ENCODE measurements at regions not wholly inside any gene's neighbourhood (a gene's known extent, or its start where the extent isn't known, plus 50 kb on each side); places are given as distances from the start of the nearest gene placed in this dataset.
A peak's percentile ranks its signal among the peaks of the same experiment; 100 is the strongest.

DNA sequence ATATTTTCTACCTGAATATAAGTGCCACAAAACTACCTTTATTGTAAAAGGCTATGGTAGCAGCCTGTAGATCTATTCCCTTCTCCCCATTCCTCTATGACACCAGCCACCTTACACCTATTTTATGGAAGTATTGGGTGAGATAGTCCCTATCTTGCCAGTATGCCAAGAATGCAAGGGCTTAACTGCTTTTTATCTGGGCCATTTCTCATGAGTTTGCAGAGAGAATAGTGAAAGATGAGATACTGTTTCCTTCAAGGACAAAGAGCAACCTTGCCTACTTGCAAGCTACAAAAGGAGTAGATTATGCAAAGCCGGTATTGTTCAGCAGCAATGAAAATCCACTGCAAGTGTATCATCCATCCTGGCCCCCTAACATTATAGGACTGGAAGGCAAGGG lies 1775.6 kb upstream of the SEL1L start:
- Histone ChIP-seq H3K14ac (ENCODE audit: low read length in 2 of 2) (no peak overlapping the region), H3K23ac (ENCODE audit: low read length in 2 of 2) (no peak overlapping the region), H3K4ac (ENCODE audit: low read depth in 1 of 2, low read length in 2 of 2) (no peak overlapping the region), H3K9ac (ENCODE audit: low read length) (no peak overlapping the region), H3K27ac (ENCODE audit: low read length, poor library complexity, severe bottlenecking) (no peak overlapping the region), H3K27me3 (ENCODE audit: control insufficient read depth in 1 of 2, insufficient read depth in 1 of 2, low read length in 2 of 2) (no peaks in the 10 kb centered on the region), H3K4me2 (ENCODE audit: low read length, poor library complexity, severe bottlenecking) (no peak overlapping the region), H2BK5ac (ENCODE audit: low read depth, low read length, poor library complexity, severe bottlenecking) (no peak overlapping the region), H2BK120ac (ENCODE audit: low read depth, low read length) (no peak overlapping the region), H2AFZ (ENCODE audit: low read depth, low read length) (no peak overlapping the region), H4K91ac (ENCODE audit: low read length) (no peak overlapping the region), H3K18ac (ENCODE audit: low read depth in 1 of 2, low read length in 2 of 2) (no peak overlapping the region), H3K9me3 (ENCODE audit: control insufficient read depth, low read length) (no peaks in the 10 kb centered on the region), H2AK5ac (ENCODE audit: low read length, severe bottlenecking) (no peak overlapping the region), H2BK15ac (ENCODE audit: low read depth, poor library complexity, severe bottlenecking) (no peak overlapping the region), H4K8ac (ENCODE audit: low read length) (no peak overlapping the region), H3K79me1 (replicated peaks; ENCODE audit: low read length, poor library complexity, severe bottlenecking) (no peaks in the 10 kb centered on the region), H2BK12ac (ENCODE audit: low read length in 2 of 2) (no peak overlapping the region), H3K4me3 (ENCODE audit: insufficient read depth in 1 of 2, low read depth in 1 of 2, low read length in 2 of 2) (no peak overlapping the region), H3K36me3 (ENCODE audit: control insufficient read depth in 1 of 2, insufficient read depth in 2 of 2, low read depth in 1 of 2, low read length in 2 of 2) (no peaks in the 10 kb centered on the region), H3K4me1 (ENCODE audit: control insufficient read depth, insufficient read depth, low read depth, low read length) (no peaks in the 10 kb centered on the region)
- DNase-seq = no peak
- WGBS = 100% methylated on average over 1 of the region's 1 CpG

DNA sequence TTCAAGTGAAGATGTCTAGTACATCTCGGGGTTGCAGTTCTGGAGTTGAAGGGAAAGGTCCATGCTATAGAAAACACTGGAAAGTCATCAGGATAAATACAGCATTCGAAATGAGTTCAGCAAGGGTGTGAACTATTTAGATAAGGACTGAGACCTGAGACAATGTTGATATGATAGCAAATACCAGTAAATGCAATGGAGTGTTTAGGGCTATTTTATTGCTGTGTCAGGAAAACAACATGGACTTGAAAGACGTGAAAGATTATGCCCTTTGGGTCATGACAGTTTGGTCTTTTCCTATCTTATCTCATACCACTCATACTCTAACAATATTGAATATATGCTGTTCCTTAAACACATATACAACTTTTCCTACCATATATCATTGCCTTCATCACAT lies 1776.2 kb upstream of the SEL1L start:
- Histone ChIP-seq H3K27me3 (ENCODE audit: control insufficient read depth in 1 of 2, insufficient read depth in 1 of 2, low read length in 2 of 2) (no peaks in the 10 kb centered on the region), H3K79me1 (replicated peaks; ENCODE audit: low read length, poor library complexity, severe bottlenecking) (no peaks in the 10 kb centered on the region), H2AK5ac (ENCODE audit: low read length, severe bottlenecking) (no peak overlapping the region), H2BK15ac (ENCODE audit: low read depth, poor library complexity, severe bottlenecking) (no peak overlapping the region), H3K36me3 (ENCODE audit: control insufficient read depth in 1 of 2, insufficient read depth in 2 of 2, low read depth in 1 of 2, low read length in 2 of 2) (no peaks in the 10 kb centered on the region), H3K27ac (ENCODE audit: low read length, poor library complexity, severe bottlenecking) (no peak overlapping the region), H3K18ac (ENCODE audit: low read depth in 1 of 2, low read length in 2 of 2) (no peak overlapping the region), H4K8ac (ENCODE audit: low read length) (no peak overlapping the region), H4K91ac (ENCODE audit: low read length) (no peak overlapping the region), H3K23ac (ENCODE audit: low read length in 2 of 2) (no peak overlapping the region), H3K4me1 (ENCODE audit: control insufficient read depth, insufficient read depth, low read depth, low read length) (no peaks in the 10 kb centered on the region), H3K4ac (ENCODE audit: low read depth in 1 of 2, low read length in 2 of 2) (no peak overlapping the region), H3K9ac (ENCODE audit: low read length) (no peak overlapping the region), H3K4me2 (ENCODE audit: low read length, poor library complexity, severe bottlenecking) (no peak overlapping the region), H3K14ac (ENCODE audit: low read length in 2 of 2) (peak overlapping the region in 1 of 2 experiments; percentile 36), H2AFZ (ENCODE audit: low read depth, low read length) (peak overlapping the region; percentile 14), H2BK12ac (ENCODE audit: low read length in 2 of 2) (no peak overlapping the region), H3K9me3 (ENCODE audit: control insufficient read depth, low read length) (no peaks in the 10 kb centered on the region), H2BK5ac (ENCODE audit: low read depth, low read length, poor library complexity, severe bottlenecking) (no peak overlapping the region), H2BK120ac (ENCODE audit: low read depth, low read length) (no peak overlapping the region), H3K4me3 (ENCODE audit: insufficient read depth in 1 of 2, low read depth in 1 of 2, low read length in 2 of 2) (no peak overlapping the region)
- WGBS = 47% methylated on average over 3 of the region's 3 CpGs
- DNase-seq = peak; percentile 7

DNA sequence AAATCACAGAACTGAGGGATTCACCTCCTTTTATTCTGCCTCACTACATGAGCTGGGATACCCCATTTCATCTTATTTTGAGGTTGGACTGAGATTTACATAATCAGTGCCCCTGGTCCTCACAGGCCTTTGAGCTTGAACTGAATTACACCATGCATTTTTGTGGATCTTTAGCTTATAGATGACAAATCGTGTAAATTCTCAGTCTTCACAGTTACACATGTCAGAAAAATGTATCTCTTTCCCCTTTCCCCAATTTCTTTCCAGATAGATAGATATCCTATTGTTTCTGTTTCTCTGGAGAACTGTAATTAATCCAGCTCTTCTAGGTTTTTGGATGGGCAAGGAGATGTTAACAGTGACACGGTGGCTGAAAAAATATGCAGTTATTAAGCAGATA lies 1778.9 kb upstream of the SEL1L start:
- H3K4me2 ChIP-seq (ENCODE audit: low read length, poor library complexity, severe bottlenecking) = no peak overlapping the region
- WGBS = 100% methylated on average over 2 of the region's 2 CpGs
- H2BK12ac ChIP-seq (ENCODE audit: low read length in 2 of 2) = no peak overlapping the region

DNA sequence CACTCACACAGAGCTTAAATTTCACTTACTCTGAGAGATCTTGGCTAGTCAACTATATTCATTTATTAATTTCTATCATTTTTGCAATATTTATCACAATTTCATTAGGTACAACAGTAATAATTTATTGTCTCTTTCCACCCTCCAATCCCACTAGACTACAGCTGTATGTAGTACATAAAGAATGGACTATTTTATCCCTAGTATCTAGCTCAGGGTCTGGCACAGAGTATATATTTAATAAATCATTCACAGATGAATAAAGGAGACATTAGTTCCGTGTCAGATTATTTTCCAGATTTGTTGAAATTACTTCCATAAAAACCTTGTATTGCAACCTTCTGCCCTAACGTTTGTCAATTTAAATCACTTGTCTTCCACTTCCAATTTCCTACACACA lies 1781.1 kb upstream of the SEL1L start:
- no peak overlapping the region for H2BK12ac ChIP-seq (ENCODE audit: low read length in 2 of 2)
- no peak overlapping the region for H3K9ac ChIP-seq (ENCODE audit: low read length)
- H3K4me2 ChIP-seq (ENCODE audit: low read length, poor library complexity, severe bottlenecking) = no peak overlapping the region
- no peaks in the 10 kb centered on the region for H3K4me1 ChIP-seq (ENCODE audit: control insufficient read depth, insufficient read depth, low read depth, low read length)
- no peak overlapping the region for H3K23ac ChIP-seq (ENCODE audit: low read length in 2 of 2)
- WGBS = 91% methylated on average over 2 of the region's 2 CpGs
- no peaks in the 10 kb centered on the region for H3K36me3 ChIP-seq (ENCODE audit: control insufficient read depth in 1 of 2, insufficient read depth in 2 of 2, low read depth in 1 of 2, low read length in 2 of 2)
- H3K4me3 ChIP-seq (ENCODE audit: insufficient read depth in 1 of 2, low read depth in 1 of 2, low read length in 2 of 2) = no peak overlapping the region
- H3K18ac ChIP-seq (ENCODE audit: low read depth in 1 of 2, low read length in 2 of 2) = no peak overlapping the region
- H3K79me1 ChIP-seq (replicated peaks; ENCODE audit: low read length, poor library complexity, severe bottlenecking) = no peaks in the 10 kb centered on the region
- H2AFZ ChIP-seq (ENCODE audit: low read depth, low read length) = no peak overlapping the region
- no peak overlapping the region for H2BK15ac ChIP-seq (ENCODE audit: low read depth, poor library complexity, severe bottlenecking)
- H3K27ac ChIP-seq (ENCODE audit: low read length, poor library complexity, severe bottlenecking) = no peak overlapping the region
- H2BK5ac ChIP-seq (ENCODE audit: low read depth, low read length, poor library complexity, severe bottlenecking) = no peak overlapping the region
- no peak overlapping the region for H3K14ac ChIP-seq (ENCODE audit: low read length in 2 of 2)
- DNase-seq = no peak
- no peaks in the 10 kb centered on the region for H3K27me3 ChIP-seq (ENCODE audit: control insufficient read depth in 1 of 2, insufficient read depth in 1 of 2, low read length in 2 of 2)
- no peak overlapping the region for H2BK120ac ChIP-seq (ENCODE audit: low read depth, low read length)
- no peak overlapping the region for H2AK5ac ChIP-seq (ENCODE audit: low read length, severe bottlenecking)
- no peak overlapping the region for H4K8ac ChIP-seq (ENCODE audit: low read length)
- no peak overlapping the region for H3K4ac ChIP-seq (ENCODE audit: low read depth in 1 of 2, low read length in 2 of 2)
- H4K91ac ChIP-seq (ENCODE audit: low read length) = no peak overlapping the region
- no peaks in the 10 kb centered on the region for H3K9me3 ChIP-seq (ENCODE audit: control insufficient read depth, low read length)

More for the DNA sequence above, 1778.9 kb upstream of the SEL1L start:
- Histone ChIP-seq H2AFZ (ENCODE audit: low read depth, low read length) (no peak overlapping the region), H2BK15ac (ENCODE audit: low read depth, poor library complexity, severe bottlenecking) (no peak overlapping the region), H2BK5ac (ENCODE audit: low read depth, low read length, poor library complexity, severe bottlenecking) (no peak overlapping the region), H3K18ac (ENCODE audit: low read depth in 1 of 2, low read length in 2 of 2) (no peak overlapping the region), H3K79me1 (replicated peaks; ENCODE audit: low read length, poor library complexity, severe bottlenecking) (no peaks in the 10 kb centered on the region), H3K14ac (ENCODE audit: low read length in 2 of 2) (no peak overlapping the region), H3K4ac (ENCODE audit: low read depth in 1 of 2, low read length in 2 of 2) (no peak overlapping the region), H4K91ac (ENCODE audit: low read length) (no peak overlapping the region), H3K4me3 (ENCODE audit: insufficient read depth in 1 of 2, low read depth in 1 of 2, low read length in 2 of 2) (no peak overlapping the region), H2BK120ac (ENCODE audit: low read depth, low read length) (no peak overlapping the region), H3K36me3 (ENCODE audit: control insufficient read depth in 1 of 2, insufficient read depth in 2 of 2, low read depth in 1 of 2, low read length in 2 of 2) (no peaks in the 10 kb centered on the region), H3K27ac (ENCODE audit: low read length, poor library complexity, severe bottlenecking) (no peak overlapping the region), H3K4me1 (ENCODE audit: control insufficient read depth, insufficient read depth, low read depth, low read length) (no peaks in the 10 kb centered on the region), H3K23ac (ENCODE audit: low read length in 2 of 2) (no peak overlapping the region), H3K27me3 (ENCODE audit: control insufficient read depth in 1 of 2, insufficient read depth in 1 of 2, low read length in 2 of 2) (no peaks in the 10 kb centered on the region), H3K9ac (ENCODE audit: low read length) (no peak overlapping the region), H4K8ac (ENCODE audit: low read length) (no peak overlapping the region), H3K9me3 (ENCODE audit: control insufficient read depth, low read length) (no peaks in the 10 kb centered on the region), H2AK5ac (ENCODE audit: low read length, severe bottlenecking) (no peak overlapping the region)
- no peak for DNase-seq
